AG10803 (cell line): ENCODE measurements at regions not wholly inside any gene's neighbourhood (a gene's known extent, or its start where the extent isn't known, plus 50 kb on each side); places are given as distances from the start of the nearest gene placed in this dataset.

ENCODE experiments used
- DNase-seq: peaks from one replicate; pipeline ENCODE4 v3.0.0; 2010; ENCODE audit warnings: low read depth
- H3K4me3 ChIP-seq: 2 replicates; pipeline ENCODE4 v1.5.1; 2011; ENCODE audit warnings: mild to moderate bottlenecking, low read length, control low read depth
- CTCF ChIP-seq: conservative IDR thresholded peaks from 2 replicates; pipeline ENCODE4 v1.5.1; 2011; ENCODE audit warnings: mild to moderate bottlenecking, low read length, control low read depth, inconsistent platforms

- TF ChIP-seq CTCF = no peak
- no peak for DNase-seq
- no peak overlapping the region for H3K4me3 ChIP-seq
Measured at GRCh38 chr3:180092889-180093288, 56.2 kb upstream of the PEX5L start.

- no peak overlapping the region for H3K4me3 ChIP-seq
- no peak for TF ChIP-seq CTCF
- no peak for DNase-seq
Measured at GRCh38 chr3:180093535-180093934, 56.8 kb upstream of the PEX5L start.

- H3K4me3 ChIP-seq = no peak overlapping the region
- no peak for TF ChIP-seq CTCF
- no peak for DNase-seq
Measured at GRCh38 chr3:180097626-180098025, 60.9 kb upstream of the PEX5L start.

GRCh38 chr3:180102134-180102533 lies 65.4 kb upstream of the PEX5L start:
- DNase-seq = no peak
- no peak for TF ChIP-seq CTCF
- no peak overlapping the region for H3K4me3 ChIP-seq

GRCh38 chr3:180102604-180103003 lies 65.9 kb upstream of the PEX5L start:
- no peak overlapping the region for H3K4me3 ChIP-seq
- DNase-seq = no peak
- no peak for TF ChIP-seq CTCF

- TF ChIP-seq CTCF = no peak
- no peak for DNase-seq
- H3K4me3 ChIP-seq = no peak overlapping the region
Measured at GRCh38 chr3:180116203-180116602, 79.5 kb upstream of the PEX5L start.

- no peak for DNase-seq
- TF ChIP-seq CTCF = no peak
- no peak overlapping the region for H3K4me3 ChIP-seq
Measured at GRCh38 chr3:180116658-180117057, 79.9 kb upstream of the PEX5L start.
